ENCODE measurements at regions not wholly inside any gene's neighbourhood (a gene's known extent, or its start where the extent isn't known, plus 50 kb on each side); places are given as distances from the start of the nearest gene placed in this dataset.

DNA sequence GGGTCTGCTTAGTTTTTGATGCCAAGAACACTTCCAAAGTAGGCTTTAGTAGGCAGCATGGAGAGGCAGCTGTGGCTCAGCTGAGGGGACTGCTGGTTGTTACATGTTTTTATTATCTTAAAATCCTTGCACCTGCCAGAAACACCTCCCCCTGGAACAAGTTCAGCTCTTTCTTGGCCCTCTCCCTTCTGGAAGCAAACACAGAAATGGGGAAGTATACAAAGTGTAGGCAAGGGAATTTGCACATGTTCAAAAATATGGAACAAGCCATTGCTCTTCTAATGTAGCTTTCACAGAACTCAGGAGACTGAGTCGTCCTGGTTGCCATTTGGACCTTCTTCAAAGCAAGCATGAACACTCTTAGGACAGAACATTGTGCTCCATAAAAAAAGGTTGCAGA is 169.1 kb upstream of the SEMA6D start:
- no peak for DNase-seq

- no peak for DNase-seq
These were observed 168.3 kb upstream of the SEMA6D start for GRCh38 chr15:47548986-47549385.

DNA sequence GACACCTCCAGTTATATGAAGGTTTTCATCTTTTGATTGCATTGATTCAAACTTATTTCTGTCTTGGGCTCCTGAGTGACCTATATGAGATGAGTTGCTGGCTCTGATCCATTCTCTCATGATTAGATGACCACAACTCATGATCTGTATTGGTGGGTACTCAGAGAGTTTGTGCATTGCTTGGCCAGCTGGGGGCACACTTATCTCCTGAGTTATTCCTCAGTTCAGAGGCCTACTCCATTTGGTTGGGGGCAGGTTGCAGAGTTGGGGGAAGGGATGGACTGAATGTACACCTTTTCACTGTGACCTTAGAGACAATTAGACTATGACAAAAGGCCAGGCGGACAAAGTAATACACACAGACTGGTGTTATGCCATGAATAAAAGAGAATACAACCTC is 166.2 kb upstream of the SEMA6D start:
- no peak for DNase-seq

GRCh38 chr15:47551546-47551945 is 165.8 kb upstream of the SEMA6D start:
- DNase-seq, result no peak

GRCh38 chr15:47552978-47553608 is 164.2 kb upstream of the SEMA6D start:
- DNase-seq, result no peak

- DNase-seq, result no peak
These were observed 163.4 kb upstream of the SEMA6D start for GRCh38 chr15:47553947-47554346.

- DNase-seq, result no peak
These were observed 156.2 kb upstream of the SEMA6D start for GRCh38 chr15:47561102-47561501.

- DNase-seq, result no peak
These were observed 151.4 kb upstream of the SEMA6D start for GRCh38 chr15:47565949-47566348.

DNA sequence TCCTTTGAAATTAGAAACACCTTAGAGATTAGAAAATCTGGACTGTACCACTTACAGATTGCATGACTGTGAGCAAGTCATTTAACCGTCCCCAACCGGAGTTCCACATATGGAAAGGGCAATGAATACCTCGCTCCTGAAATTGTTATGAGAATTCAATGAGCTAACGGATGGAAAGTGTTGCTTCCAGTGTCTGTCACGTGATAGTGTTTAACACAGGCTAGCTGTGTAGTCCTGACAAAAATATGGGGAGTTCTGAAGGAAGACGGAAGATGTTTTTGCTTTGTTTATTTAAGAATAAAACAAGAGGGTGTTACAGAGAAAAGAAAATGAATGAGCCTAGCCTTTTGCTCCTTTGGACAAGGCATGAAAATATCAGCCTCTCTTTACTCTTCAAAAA is 150.7 kb upstream of the SEMA6D start:
- DNase-seq, result no peak

DNA sequence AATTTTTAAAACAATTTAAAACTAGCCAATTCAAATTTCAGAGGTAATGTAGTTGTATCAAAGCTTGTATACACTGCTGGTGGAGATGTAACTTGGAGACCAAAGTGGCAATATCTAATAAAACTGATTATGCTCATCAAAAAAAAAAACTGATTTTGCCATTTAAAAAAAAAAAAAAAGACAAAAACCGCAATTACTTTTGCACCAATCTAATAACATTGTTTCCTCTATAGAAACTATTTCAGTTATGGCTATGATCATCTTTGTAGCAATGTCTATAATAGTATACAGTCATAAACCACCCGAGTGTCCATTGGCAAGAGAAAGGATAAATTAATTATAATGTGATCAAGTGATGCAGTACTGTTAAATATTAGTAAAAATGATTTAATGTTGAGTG is 149.3 kb upstream of the SEMA6D start:
- DNase-seq, result no peak

DNA sequence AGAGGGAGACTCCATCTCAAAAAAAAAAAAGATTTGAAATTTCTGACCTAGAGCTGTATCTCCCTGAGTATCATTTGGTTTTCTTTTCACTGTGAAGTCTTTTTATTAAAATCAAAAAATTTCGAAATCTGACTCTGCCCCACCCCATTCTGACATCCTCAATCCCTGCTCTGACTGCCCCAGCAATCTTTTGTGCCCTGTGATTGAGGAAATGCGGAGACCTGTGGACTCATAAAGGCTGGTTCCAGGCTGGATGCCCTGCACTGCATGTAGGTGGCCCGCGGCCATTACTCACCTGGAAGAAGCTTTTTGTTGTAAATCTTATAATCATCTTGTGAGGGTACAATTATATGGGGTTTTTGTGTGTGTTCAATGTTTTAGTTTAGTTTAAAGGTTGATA is 147.3 kb upstream of the SEMA6D start:
- no peak for DNase-seq

- no peak for DNase-seq
These were observed 146.9 kb upstream of the SEMA6D start for GRCh38 chr15:47570451-47570850.

- DNase-seq, result peak; percentile 30
These were observed 146.2 kb upstream of the SEMA6D start for GRCh38 chr15:47570881-47571640.

GRCh38 chr15:47573673-47574072 is 143.6 kb upstream of the SEMA6D start:
- DNase-seq, result no peak

DNA sequence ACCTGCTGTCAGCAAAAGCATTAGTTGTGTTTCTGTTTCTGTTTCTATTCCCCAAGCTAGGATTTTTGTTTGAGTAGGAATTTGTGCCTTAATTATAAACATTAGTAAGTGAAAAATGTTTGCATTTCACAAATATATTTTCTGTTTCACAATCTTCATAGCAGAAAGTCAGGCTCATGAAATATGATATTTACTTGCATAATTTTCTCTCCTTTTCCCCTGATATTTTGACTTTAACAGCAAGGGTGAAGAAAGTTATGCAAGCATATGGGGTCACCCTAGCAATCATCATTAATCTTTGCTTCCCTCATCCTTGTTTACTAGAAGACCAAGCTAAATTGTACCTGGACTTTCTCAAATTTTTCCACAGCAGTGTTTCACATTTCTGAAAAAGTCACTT is 140.3 kb upstream of the SEMA6D start:
- peak; percentile 6 for DNase-seq

DNA sequence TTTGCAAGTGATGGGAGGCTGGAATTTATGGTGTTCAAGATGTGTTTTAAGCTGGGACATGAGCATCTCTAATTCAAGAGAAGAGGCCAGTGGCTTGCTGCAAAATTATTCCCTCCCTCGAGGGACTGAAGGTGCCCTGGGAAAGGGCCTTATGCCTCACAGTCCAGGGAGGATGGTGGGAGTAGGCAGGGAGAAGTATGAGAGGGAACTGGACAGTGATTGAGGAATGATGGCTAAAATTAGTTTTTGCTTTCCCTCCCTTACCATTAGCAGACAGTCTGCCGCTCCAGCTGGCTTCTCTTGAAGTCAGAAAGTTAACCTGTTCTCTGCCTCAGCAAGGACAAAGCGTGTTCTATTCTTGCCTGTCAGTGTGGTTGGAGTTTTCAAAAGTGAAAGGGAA is 139.8 kb upstream of the SEMA6D start:
- DNase-seq, result no peak

- DNase-seq, result no peak
These were observed 135.1 kb upstream of the SEMA6D start for GRCh38 chr15:47582233-47582632.

DNA sequence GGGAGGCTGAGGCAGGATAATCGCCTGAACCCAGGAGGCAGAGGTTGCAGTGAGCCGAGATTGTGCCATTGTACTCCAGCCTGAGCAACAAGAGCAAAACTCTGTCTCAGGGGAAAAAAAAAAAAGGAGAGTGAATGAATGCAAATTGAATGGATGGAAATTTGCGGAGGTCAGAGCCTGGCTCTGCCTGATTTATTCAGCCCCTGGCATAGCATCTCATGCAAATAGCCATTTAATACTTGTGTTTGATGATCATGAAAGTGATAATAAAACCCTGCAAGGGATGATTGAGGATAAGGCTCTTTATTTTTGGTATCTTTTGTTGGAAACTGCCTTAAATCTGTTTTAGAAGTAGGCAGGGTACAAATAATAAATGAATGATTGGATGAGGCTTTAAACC is 133.0 kb upstream of the SEMA6D start:
- no peak for DNase-seq

DNA sequence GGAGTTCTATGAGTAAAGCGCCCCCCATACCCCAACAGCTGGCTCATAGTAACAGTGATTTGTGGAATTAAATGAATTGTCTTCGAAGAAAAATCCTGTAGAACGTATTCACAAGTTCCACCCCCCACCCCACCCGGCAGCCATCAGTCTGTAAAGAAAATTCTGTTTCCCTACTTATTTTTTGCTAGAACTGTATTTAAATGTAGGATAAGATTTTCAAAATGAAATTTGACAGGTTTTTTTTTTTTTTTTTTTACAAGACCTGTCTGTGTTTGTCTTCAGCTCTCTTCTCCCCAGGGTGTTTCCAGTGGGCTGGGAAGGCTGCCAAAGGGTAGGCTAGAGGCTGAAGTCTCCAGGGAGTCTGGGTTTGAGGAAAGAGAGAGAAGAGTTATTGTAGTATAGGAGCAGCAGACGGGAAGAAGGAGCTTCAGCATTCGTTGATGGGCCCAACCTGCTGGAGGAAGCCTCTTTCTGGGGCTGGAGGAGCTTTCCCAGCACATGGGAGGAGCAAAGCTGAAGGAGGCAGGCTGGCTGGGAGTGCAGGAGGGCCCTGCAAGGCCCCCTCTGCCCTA is 130.6 kb upstream of the SEMA6D start:
- peak; percentile 49 for DNase-seq

DNA sequence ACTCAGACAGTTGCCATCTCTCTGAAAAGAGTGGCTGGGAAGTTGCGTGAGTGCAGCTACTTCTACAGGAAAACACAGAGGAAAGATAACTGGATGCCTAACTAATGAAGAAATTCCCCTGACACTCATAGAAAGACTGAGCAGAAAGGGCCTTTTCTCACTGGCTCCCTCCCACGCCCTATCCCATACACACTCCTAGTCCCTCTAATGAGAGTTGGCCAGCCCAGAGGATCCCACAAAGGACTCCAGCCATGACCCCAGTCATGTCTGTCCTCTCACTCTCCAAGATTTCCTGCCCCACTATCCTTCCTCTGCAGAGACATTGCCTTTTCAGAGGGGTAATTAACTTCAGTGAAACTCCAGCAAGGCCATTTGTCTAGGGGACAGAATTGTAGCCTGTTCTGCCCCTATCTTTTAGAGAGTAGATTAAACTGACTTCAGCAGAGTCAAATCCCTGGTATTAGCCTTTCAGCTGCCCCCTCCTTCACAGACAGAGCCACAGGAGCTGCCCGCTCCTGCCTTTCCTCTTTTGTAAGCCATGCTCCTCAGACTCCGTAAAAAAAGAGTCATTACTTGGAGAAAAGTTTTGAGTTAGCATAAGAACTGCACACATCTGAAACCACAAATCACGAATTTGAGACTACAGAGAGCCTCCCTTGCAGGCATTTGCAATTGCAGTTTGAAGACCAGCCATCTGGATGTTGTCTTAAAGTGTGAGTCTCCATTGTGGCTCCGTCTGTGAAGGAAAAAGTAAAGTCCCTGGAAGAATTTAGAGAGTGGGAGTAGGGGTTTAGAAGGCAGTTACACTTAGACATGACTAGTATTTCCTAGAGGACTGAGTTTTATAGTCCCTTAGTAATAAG is 129.1 kb upstream of the SEMA6D start:
- DNase-seq, result peak; percentile 22

DNA sequence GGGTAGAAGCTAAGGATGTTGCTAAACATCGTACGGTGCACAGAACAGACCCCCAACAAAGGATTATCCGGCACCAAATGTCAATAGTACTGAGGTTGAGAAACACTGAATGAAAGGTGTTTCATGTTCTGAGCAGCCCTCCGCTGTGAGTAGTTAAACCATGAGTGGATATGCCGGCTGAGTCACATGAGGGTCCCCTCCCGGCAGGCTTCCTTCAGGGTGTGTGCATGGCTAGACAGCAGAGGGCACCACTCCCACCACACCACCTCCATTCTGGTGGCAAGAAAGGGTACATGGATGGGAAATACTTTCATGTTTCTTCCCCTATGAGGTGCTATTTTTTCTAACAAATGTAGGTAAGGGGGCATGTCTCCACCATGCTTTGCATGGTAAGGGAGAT is 128.3 kb upstream of the SEMA6D start:
- peak; percentile 9 for DNase-seq

DNA sequence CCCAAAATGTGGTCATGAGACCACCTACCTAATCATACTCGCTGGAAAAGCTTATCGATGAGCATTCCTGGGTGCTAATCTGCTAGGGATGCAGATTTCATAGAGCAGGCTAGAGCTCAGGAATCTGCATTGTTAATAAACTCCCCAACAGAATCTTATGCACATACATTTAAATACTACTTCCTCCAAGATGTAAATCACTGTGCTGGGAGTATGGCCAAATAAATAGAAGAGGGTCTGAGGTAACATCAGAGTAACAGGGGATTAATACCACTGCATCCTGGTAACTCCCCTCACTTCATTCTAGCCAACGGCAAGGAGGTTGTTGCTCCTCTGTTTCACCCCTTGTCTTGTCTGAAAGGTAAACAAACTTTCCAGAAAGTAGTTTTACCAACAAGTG is 118.3 kb upstream of the SEMA6D start:
- DNase-seq, result no peak

DNA sequence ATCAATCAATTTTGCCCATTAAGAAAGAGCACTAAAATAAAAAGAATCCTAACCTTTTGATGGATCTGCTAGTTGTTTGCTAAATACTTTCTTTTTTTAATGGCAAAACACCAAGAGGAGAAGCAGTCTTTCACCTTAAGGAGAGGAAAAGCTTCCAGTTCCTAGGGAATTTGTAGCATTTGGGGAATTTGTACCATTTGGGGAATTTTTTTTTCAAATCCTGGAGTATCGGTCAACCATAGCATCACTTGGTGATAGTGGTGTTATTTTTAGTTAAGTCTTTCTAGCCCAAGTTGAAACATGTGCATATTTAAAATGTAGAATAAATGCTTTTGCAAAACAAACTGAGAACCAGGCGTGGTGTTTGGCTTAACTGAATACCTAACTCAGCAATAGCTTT is 117.5 kb upstream of the SEMA6D start:
- DNase-seq, result no peak

Data from fibroblast of skin of abdomen (primary cell).